ENCODE measurements at regions not wholly inside any gene's neighbourhood (a gene's known extent, or its start where the extent isn't known, plus 50 kb on each side); places are given as distances from the start of the nearest gene placed in this dataset.

DNA sequence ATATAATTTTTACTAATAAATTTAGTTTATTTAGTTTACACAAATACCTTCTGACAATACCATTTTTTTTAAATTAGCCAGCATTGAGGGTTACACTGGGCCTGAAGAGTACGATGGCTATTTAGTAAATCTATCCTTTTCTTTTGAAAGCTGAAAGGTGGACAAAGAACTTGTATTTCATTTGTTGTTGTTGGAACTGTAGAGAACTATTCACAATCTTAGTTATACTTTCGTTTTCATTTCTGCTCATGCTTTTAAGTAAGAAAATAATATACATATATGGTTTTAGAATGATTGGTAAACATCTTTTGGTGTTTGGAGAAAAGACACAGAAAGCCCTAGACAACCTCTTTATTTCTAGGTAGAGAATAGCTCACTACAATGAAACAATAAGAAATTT is 165.3 kb upstream of the FAM83B start:
- no peak for DNase-seq (ENCODE audit: low read depth)
- TF ChIP-seq, protein P1, sequence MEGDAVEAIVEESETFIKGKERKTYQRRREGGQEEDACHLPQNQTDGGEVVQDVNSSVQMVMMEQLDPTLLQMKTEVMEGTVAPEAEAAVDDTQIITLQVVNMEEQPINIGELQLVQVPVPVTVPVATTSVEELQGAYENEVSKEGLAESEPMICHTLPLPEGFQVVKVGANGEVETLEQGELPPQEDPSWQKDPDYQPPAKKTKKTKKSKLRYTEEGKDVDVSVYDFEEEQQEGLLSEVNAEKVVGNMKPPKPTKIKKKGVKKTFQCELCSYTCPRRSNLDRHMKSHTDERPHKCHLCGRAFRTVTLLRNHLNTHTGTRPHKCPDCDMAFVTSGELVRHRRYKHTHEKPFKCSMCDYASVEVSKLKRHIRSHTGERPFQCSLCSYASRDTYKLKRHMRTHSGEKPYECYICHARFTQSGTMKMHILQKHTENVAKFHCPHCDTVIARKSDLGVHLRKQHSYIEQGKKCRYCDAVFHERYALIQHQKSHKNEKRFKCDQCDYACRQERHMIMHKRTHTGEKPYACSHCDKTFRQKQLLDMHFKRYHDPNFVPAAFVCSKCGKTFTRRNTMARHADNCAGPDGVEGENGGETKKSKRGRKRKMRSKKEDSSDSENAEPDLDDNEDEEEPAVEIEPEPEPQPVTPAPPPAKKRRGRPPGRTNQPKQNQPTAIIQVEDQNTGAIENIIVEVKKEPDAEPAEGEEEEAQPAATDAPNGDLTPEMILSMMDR (IDR thresholded peaks at IDR 0.05; ENCODE audit: insufficient read depth, low read depth, low read length): no peak

GRCh38 chr6:54681987-54682386 is 164.6 kb upstream of the FAM83B start:
- DNase-seq (ENCODE audit: low read depth): peak; percentile 78
- TF ChIP-seq, protein P1 (IDR thresholded peaks at IDR 0.05; ENCODE audit: insufficient read depth, low read depth, low read length): no peak
- no peak overlapping the region for H3K4me3 ChIP-seq (ENCODE audit: low read depth, low read length)

More for the DNA sequence above, 165.3 kb upstream of the FAM83B start:
- H3K4me3 ChIP-seq (ENCODE audit: low read depth, low read length): no peak overlapping the region

GRCh38 chr6:54689620-54690019 is 157.0 kb upstream of the FAM83B start:
- TF ChIP-seq, protein P1 (IDR thresholded peaks at IDR 0.05; ENCODE audit: insufficient read depth, low read depth, low read length): no peak

DNA sequence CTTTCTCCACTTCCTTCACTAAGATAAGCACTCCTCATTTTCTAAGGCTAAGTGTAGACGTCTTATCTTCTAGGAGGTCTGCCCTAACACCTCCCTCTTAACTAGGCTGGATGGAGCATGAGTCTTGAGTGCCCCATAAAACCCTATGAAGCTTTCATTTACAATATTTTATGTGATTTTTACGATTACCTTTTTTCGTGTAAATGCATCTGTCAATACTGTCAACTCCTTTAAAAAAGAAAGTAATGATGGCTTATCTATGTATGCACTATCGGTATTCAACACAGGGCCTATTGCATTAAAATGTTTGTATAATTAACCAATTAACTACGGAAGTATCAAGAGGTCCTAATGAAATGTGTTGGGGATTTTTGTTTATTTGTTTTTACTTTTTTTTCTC is 156.0 kb upstream of the FAM83B start:
- TF ChIP-seq, protein P1 (IDR thresholded peaks at IDR 0.05; ENCODE audit: insufficient read depth, low read depth, low read length): no peak
- no peak overlapping the region for H3K4me3 ChIP-seq (ENCODE audit: low read depth, low read length)
- no peak for DNase-seq (ENCODE audit: low read depth)

More at GRCh38 chr6:54689620-54690019, 157.0 kb upstream of the FAM83B start:
- H3K4me3 ChIP-seq (ENCODE audit: low read depth, low read length): no peak overlapping the region
- no peak for DNase-seq (ENCODE audit: low read depth)

GRCh38 chr6:54694928-54695532 is 151.5 kb upstream of the FAM83B start:
- H3K4me3 ChIP-seq (ENCODE audit: low read depth, low read length): no peak overlapping the region
- TF ChIP-seq, protein P1 (IDR thresholded peaks at IDR 0.05; ENCODE audit: insufficient read depth, low read depth, low read length): no peak
- no peak for DNase-seq (ENCODE audit: low read depth)

- H3K4me3 ChIP-seq (ENCODE audit: low read depth, low read length): no peak overlapping the region
- TF ChIP-seq, protein P1 (IDR thresholded peaks at IDR 0.05; ENCODE audit: insufficient read depth, low read depth, low read length): no peak
- DNase-seq (ENCODE audit: low read depth): no peak
Measured at GRCh38 chr6:54695815-54696214, 150.8 kb upstream of the FAM83B start.

DNA sequence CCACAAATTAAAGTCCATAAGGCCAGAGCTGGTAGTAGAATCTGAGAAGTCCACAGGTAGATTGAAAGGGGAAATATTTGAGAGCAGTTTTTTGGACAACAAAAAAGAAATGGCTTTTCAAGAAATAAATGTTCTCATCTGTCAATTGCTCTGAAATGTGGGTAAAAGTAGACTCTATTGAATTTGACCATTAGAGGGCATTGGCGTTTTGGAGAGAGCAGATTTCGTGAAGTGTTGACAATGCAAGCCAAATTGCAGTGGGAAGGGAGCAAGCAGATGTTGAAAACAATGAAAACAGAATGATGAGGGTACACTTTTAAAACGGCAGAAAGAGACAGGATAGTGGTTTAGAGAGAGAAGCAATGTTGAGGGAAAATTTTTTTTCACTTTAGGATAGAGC is 149.1 kb upstream of the FAM83B start:
- TF ChIP-seq, protein P1 (IDR thresholded peaks at IDR 0.05; ENCODE audit: insufficient read depth, low read depth, low read length): peak; percentile 28
- no peak overlapping the region for H3K4me3 ChIP-seq (ENCODE audit: low read depth, low read length)
- DNase-seq (ENCODE audit: low read depth): peak; percentile 11
